GM13977 (cell line): ENCODE measurements at regions not wholly inside any gene's neighbourhood (a gene's known extent, or its start where the extent isn't known, plus 50 kb on each side); places are given as distances from the start of the nearest gene placed in this dataset.
A peak's percentile ranks its signal among the peaks of the same experiment; 100 is the strongest.
"Not testable (repeated sequence)": the region's sequence is repeated elsewhere in the genome, so short reads cannot be mapped to it uniquely, and the experiment has no call there.

Experiments
- DNase-seq: peaks from one replicate; pipeline ENCODE4 v3.0.0; 2012; ENCODE audit warnings: low spot score
- in situ Hi-C: fragments of 300-500 bp; cut with MboI; formaldehyde crosslinking; loops from one replicate; pipeline ENCODE4 v1.12.0; 2022; ENCODE audit warnings: low sequenced_read_pairs, low pct_unique_long_range_greater_than_20kb, mixed read lengths, inconsistent platforms; ENCODE audit not compliant: unreplicated experiment
- TF ChIP-seq, protein P1 (sequence below): IDR thresholded peaks from 2 replicates; pipeline ENCODE4 v1.5.1; 2012; ENCODE audit warnings: mild to moderate bottlenecking, control low read depth; ENCODE audit not compliant: insufficient read depth; ENCODE audit errors: extremely low read depth, missing control alignments

DNA sequence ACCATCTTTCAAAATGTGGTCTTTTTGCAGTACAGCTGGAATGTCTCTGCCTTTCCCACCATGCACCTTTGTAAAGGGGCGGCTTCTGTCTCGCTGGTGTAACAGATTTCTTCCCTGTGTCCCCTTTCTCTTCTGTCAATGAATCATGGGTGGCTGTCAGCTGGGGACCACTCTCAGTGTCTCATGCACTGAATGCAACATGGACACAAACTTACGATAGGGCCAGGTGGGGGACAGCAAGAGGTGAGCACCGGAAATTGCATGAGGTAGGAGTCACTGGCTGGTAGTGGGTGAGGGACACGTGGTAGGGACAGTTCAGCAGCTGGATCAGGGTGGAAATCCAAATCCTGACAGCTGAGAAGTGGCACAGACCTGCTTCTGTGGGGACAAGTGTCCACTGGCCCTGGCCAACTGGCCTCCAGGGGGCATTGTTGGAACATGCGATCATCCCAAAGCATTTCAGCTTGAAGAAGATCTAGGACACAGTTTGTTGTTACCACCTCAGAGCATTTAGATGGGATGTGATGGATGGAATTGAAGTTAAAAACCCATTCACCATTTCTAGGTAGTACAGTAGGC lies 1383.5 kb downstream of the CDH12 start:
- in situ Hi-C loops = not testable (repeated sequence)

DNA sequence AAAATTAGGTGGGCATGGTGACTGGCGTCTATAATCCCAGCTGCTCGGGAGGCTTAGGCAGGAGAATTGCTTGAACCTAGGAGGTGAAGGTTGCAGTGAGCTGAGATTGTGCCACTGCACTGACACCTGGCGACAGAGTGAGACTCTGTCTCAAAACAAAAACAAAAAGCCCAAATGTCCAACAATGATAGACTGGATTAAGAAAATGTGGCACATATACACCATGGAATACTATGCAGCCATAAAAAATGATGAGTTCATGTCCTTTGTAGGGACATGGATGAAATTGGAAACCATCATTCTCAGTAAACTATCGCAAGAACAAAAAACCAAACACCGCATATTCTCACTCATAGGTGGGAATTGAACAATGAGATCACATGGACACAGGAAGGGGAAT lies 1385.6 kb downstream of the CDH12 start:
- DNase-seq, in situ Hi-C loops: not testable (repeated sequence)

More for the DNA sequence above, 1383.5 kb downstream of the CDH12 start:
- TF ChIP-seq, protein P1, sequence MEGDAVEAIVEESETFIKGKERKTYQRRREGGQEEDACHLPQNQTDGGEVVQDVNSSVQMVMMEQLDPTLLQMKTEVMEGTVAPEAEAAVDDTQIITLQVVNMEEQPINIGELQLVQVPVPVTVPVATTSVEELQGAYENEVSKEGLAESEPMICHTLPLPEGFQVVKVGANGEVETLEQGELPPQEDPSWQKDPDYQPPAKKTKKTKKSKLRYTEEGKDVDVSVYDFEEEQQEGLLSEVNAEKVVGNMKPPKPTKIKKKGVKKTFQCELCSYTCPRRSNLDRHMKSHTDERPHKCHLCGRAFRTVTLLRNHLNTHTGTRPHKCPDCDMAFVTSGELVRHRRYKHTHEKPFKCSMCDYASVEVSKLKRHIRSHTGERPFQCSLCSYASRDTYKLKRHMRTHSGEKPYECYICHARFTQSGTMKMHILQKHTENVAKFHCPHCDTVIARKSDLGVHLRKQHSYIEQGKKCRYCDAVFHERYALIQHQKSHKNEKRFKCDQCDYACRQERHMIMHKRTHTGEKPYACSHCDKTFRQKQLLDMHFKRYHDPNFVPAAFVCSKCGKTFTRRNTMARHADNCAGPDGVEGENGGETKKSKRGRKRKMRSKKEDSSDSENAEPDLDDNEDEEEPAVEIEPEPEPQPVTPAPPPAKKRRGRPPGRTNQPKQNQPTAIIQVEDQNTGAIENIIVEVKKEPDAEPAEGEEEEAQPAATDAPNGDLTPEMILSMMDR = peak; percentile 47
- not testable (repeated sequence) for DNase-seq

DNA sequence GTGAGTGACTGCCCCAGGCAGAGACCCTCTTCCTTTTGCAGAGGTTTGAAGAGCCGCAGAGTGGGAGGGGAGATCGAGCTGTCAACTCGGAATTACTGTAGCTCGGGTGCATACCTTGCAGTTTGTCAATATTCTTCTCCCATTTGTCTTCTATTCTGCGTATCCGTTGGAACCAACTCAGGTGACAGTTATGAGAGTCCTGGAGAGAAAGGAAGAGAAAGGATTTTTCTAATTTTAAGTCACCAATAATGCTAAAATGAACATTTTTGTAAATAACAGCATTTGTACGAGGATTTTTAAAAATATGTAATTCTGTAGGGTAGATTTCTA lies 1393.4 kb downstream of the CDH12 start:
- DNase-seq, in situ Hi-C loops: not testable (repeated sequence)

DNA sequence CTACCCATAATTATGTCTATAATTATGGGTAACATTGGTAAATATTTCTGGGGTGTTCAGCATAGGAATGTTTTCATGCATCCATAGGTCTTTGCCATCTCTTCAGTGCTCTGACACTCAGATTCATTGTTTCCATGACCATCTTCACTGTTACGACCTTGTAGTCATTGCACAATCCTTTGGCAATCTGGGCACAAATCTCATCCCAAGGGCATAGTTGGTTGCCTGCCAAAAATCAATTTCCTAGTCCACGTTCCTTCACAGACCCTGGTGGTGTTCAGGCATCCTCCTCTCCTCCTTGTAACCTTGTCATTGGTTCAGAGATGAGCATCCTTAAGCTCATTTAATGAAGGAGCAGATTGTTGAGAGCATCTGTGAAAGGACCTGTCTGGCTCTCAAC lies 1400.7 kb downstream of the CDH12 start:
- TF ChIP-seq, protein P1 = no peak
- no peak for DNase-seq
- in situ Hi-C loops = no loop called here

DNA sequence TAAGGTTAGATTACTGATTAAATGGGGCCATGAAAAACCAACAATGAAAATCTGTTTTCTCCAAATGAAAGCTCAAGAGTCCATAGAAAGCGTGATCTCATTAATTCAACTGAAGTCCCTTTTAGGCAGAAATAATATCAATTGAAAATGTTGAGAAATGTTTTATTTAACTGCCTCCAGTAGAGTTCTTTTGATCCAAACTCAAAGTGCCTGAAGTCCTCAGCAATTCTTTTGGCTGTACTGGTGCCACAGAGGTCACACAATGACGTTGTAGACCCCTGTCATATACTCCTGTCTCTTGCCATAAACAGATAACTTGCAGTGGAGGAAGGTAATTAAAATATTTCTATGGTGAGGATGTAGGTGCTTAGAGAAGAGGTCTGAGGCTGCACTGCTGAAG lies 1420.5 kb downstream of the CDH12 start:
- no peak for DNase-seq
- TF ChIP-seq, protein P1 = no peak
- in situ Hi-C loops = no loop called here

DNA sequence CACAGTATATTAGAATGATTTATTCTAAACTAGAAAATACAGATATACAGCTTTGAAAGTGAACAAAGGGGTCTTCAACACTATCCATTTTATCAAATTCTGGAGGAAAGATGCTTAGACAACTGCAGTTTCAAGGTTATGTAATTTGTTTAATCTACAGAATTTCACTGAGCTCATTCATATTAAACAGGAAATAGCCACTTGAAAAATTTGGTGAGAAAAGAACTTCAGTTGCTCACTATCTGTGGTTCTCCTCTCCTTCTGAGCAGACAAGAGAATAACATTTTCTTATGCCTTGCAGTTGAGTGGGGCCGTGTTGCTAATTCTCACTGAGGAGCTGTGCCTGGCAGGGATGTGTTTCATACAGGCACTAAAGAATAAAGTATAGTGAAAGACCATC lies 1428.2 kb downstream of the CDH12 start:
- TF ChIP-seq, protein P1 = no peak
- no peak for DNase-seq
- in situ Hi-C loops = no loop called here

DNA sequence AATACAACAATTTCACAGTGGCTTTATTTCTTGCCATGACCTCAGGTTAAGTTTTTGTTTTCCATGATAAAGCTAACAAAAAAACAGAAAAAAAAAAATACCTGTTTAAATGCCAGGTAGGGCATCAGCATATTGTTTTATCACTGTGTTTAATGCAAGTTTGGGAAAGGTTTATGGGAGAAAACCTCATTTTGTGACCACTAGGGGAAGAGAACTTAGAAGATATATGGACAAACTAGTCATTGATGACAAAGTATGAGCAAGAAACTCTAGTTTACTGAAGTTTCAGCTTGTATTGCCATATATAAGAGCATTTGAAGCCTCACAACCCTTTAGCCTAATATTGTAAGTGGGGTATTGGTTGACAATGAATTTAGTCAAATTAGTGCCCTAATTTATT lies 1431.4 kb upstream of the CDH18 start:
- DNase-seq = no peak
- in situ Hi-C loops = no loop called here
- TF ChIP-seq, protein P1 = no peak

DNA sequence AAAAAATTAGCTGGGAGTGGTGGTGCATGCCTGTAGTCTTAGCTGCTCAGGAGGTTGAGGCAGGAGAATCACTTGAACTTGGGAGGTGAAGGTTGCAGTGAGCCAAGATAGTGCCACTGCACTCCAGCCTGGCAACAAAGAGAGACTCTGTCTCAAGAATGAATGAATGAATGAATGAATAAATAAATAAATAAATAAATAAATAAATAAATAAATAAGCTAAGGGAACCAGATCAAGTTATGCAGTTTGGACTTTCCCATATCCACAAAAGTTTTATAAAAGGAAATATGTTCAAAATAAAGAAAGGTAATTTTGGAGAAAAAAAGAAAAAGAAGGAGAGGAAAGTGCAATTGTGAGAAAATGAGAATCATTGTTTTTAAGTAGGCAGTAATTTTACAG lies 1414.1 kb upstream of the CDH18 start:
- in situ Hi-C loops, DNase-seq: not testable (repeated sequence)
